Medulla oblongata (tissue), 1 donor: ENCODE measurements at regions not wholly inside any gene's neighbourhood (a gene's known extent, or its start where the extent isn't known, plus 50 kb on each side); places are given as distances from the start of the nearest gene placed in this dataset.
"Not testable (repeated sequence)": the region's sequence is repeated elsewhere in the genome, so short reads cannot be mapped to it uniquely, and the experiment has no call there.

Experiments used
- DNase-seq: peaks from one replicate; pipeline ENCODE4 v3.0.0-alpha.2; 2015; ENCODE audit errors: extremely low spot score

GRCh38 chr20:50447817-50448216, 62.4 kb upstream of the PTPN1 start:
- no peak for DNase-seq

GRCh38 chr20:50448625-50449403, 61.4 kb upstream of the PTPN1 start:
- not testable (repeated sequence) for DNase-seq

- DNase-seq = no peak
Observed at GRCh38 chr20:50449738-50450492, 60.3 kb upstream of the PTPN1 start.

- DNase-seq = no peak
Observed at GRCh38 chr20:50450493-50450826, 59.7 kb upstream of the PTPN1 start.

GRCh38 chr20:50450881-50451752, 59.1 kb upstream of the PTPN1 start:
- DNase-seq = no peak

GRCh38 chr20:50451792-50452425, 58.3 kb upstream of the PTPN1 start:
- DNase-seq = not testable (repeated sequence)

GRCh38 chr20:50453533-50454244, 56.5 kb upstream of the PTPN1 start:
- DNase-seq = no peak

GRCh38 chr20:50455245-50455644, 54.9 kb upstream of the PTPN1 start:
- DNase-seq = not testable (repeated sequence)

GRCh38 chr20:50455656-50456451, 54.3 kb upstream of the PTPN1 start:
- DNase-seq = no peak

GRCh38 chr20:50456452-50457324, 53.5 kb upstream of the PTPN1 start:
- no peak for DNase-seq

GRCh38 chr20:50459124-50459918, 50.9 kb upstream of the PTPN1 start:
- no peak for DNase-seq

GRCh38 chr20:50460115-50460607, 50.0 kb upstream of the PTPN1 start:
- DNase-seq = no peak
